ENCODE measurements at regions not wholly inside any gene's neighbourhood (a gene's known extent, or its start where the extent isn't known, plus 50 kb on each side); places are given as distances from the start of the nearest gene placed in this dataset.

- no peaks in the 10 kb centered on the region for H3K36me3 ChIP-seq
- no peak overlapping the region for H3K27ac ChIP-seq
- no peak for TF ChIP-seq CTCF (IDR thresholded peaks at IDR 0.05)
- no peak for TF ChIP-seq POLR2AphosphoS5 (IDR thresholded peaks at IDR 0.05)
- no peak for TF ChIP-seq POLR2A (IDR thresholded peaks at IDR 0.05)
- no peak for TF ChIP-seq EP300 (IDR thresholded peaks at IDR 0.05)
- DNase-seq (no peak), ATAC-seq (ENCODE audit: low FRiP score in 2 of 2) (no peak)
- 63 to 89% methylated on average over 1 of the region's 1 CpG for WGBS, 2 donors
- no peak overlapping the region for H3K4me3 ChIP-seq
- H3K4me1 ChIP-seq, result no peaks in the 10 kb centered on the region
- no peaks in the 10 kb centered on the region for H3K27me3 ChIP-seq
- H3K9me3 ChIP-seq, result no peaks in the 10 kb centered on the region
These were observed 64.7 kb downstream of the DHCR7 start for GRCh38 chr11:71383461-71383860.

GRCh38 chr11:71381781-71382505 lies 66.2 kb downstream of the DHCR7 start:
- DNase-seq (no peak), ATAC-seq (ENCODE audit: low FRiP score in 2 of 2) (no peak)
- H3K36me3 ChIP-seq, result no peaks in the 10 kb centered on the region
- no peaks in the 10 kb centered on the region for H3K27me3 ChIP-seq
- H3K9me3 ChIP-seq, result no peaks in the 10 kb centered on the region
- 83 to 88% methylated on average over 5 of the region's 5 CpGs for WGBS, 2 donors
- H3K4me3 ChIP-seq, result no peak overlapping the region
- no peak for TF ChIP-seq POLR2AphosphoS5 (IDR thresholded peaks at IDR 0.05)
- TF ChIP-seq POLR2A (IDR thresholded peaks at IDR 0.05), result no peak
- no peak for TF ChIP-seq CTCF (IDR thresholded peaks at IDR 0.05)
- H3K27ac ChIP-seq, result no peak overlapping the region
- no peaks in the 10 kb centered on the region for H3K4me1 ChIP-seq

GRCh38 chr11:71379701-71380100 lies 68.5 kb downstream of the DHCR7 start:
- DNase-seq, result no peak
- Histone ChIP-seq H3K36me3 (no peaks in the 10 kb centered on the region), H3K27ac (no peak overlapping the region), H3K4me1 (no peaks in the 10 kb centered on the region), H3K27me3 (no peaks in the 10 kb centered on the region), H3K4me3 (no peak overlapping the region), H3K9me3 (no peaks in the 10 kb centered on the region)
- no peak for ATAC-seq (ENCODE audit: low FRiP score in 2 of 2)
- no peak for TF ChIP-seq CTCF (IDR thresholded peaks at IDR 0.05)
- no peak for TF ChIP-seq EP300 (IDR thresholded peaks at IDR 0.05)
- no peak for TF ChIP-seq POLR2AphosphoS5 (IDR thresholded peaks at IDR 0.05)
- TF ChIP-seq POLR2A (IDR thresholded peaks at IDR 0.05), result no peak
- 60 to 67% methylated on average over 2 of the region's 2 CpGs for WGBS, 2 donors

GRCh38 chr11:71373791-71374454 lies 74.3 kb downstream of the DHCR7 start:
- DNase-seq (no peak), ATAC-seq (ENCODE audit: low FRiP score in 2 of 2) (no peak)
- Histone ChIP-seq H3K4me3 (no peak overlapping the region), H3K27ac (no peak overlapping the region), H3K36me3 (no peaks in the 10 kb centered on the region), H3K4me1 (no peaks in the 10 kb centered on the region), H3K9me3 (no peaks in the 10 kb centered on the region), H3K27me3 (no peaks in the 10 kb centered on the region)
- 45 to 48% methylated on average over 7 of the region's 7 CpGs for WGBS, 2 donors
- TF ChIP-seq POLR2AphosphoS5 (IDR thresholded peaks at IDR 0.05) (no peak), POLR2A (IDR thresholded peaks at IDR 0.05) (no peak), CTCF (IDR thresholded peaks at IDR 0.05) (no peak), EP300 (IDR thresholded peaks at IDR 0.05) (no peak)

All from upper lobe of left lung (tissue), 6 donors.